Mesodermal cell (in vitro differentiated cells): ENCODE measurements at regions not wholly inside any gene's neighbourhood (a gene's known extent, or its start where the extent isn't known, plus 50 kb on each side); places are given as distances from the start of the nearest gene placed in this dataset.
A peak's percentile ranks its signal among the peaks of the same experiment; 100 is the strongest.
"Not testable (repeated sequence)": the region's sequence is repeated elsewhere in the genome, so short reads cannot be mapped to it uniquely, and the experiment has no call there.

Experiments used
- H3K27ac ChIP-seq: 2 replicates; pipeline ENCODE4 v1.7.0; 2013; ENCODE audit warnings: mild to moderate bottlenecking, low read depth, low read length, moderate library complexity; ENCODE audit not compliant: severe bottlenecking
- H3K36me3 ChIP-seq: 2 replicates; pipeline ENCODE4 v1.7.1; 2013; ENCODE audit warnings: mild to moderate bottlenecking, low read length, moderate library complexity; ENCODE audit not compliant: control insufficient read depth, insufficient read depth
- H3K4me1 ChIP-seq: one replicate; pipeline ENCODE4 v1.7.1; 2013; ENCODE audit warnings: mild to moderate bottlenecking, low read length; ENCODE audit not compliant: insufficient read depth, control insufficient read depth, poor library complexity, severe bottlenecking
- H3K4me3 ChIP-seq: 2 replicates; pipeline ENCODE4 v1.7.0; 2013; ENCODE audit warnings: low read length, control low read depth, mild to moderate bottlenecking; ENCODE audit not compliant: insufficient read depth, poor library complexity, severe bottlenecking; ENCODE audit errors: extremely low read depth
- H3K9me3 ChIP-seq: 2 replicates; pipeline ENCODE4 v1.7.1; 2013; ENCODE audit warnings: mild to moderate bottlenecking, low read length, moderate library complexity; ENCODE audit not compliant: control insufficient read depth
- WGBS, 2 experiments: methylation state at CpG; one replicate each; pipeline ENCODE4 v1.1.5; 2013; ENCODE audit warnings: missing lambda C conversion rate in 2 of 2; ENCODE audit not compliant: insufficient coverage in 2 of 2; 5-methylcytosine and 5-hydroxymethylcytosine counted together

DNA sequence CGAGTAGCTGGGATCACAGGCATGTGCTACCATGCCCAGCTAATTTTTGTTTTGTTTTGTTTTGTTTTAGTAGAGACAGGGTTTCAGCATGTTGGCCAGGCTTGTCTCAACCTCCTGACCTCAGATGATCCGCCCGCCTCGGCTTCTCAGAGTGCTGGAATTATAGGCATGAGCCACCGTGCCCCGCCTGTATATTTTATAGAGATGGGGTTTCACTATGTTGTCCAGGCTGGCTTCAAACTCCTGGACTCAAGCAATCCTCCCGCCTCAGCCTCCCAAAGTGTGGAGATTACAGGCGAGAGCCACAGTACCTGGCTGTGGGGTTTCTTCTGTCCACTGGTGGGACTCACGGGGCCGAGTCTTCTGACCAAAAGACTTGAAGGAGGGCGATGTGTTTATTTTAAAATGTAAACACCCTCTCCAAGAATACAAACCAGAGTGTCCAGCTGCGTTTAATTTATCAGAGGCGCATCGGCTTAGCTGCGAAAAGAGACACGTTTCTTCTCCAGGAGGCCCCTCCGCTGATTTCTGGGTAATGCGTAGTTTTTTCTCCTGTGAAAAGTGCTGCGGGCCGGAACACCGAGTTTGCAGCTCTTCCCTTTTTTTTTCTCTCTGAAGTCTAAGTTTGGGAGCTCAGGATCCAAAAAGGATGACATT is 86.9 kb upstream of the CIBAR2 start:
- no peak overlapping the region for H3K4me3 ChIP-seq
- WGBS, 2 experiments: 94% methylated on average over 17 of the region's 21 CpGs
- H3K27ac ChIP-seq: no peak overlapping the region
- peaks cover 2% of the 10 kb centered on the region for H3K36me3 ChIP-seq
- no peaks in the 10 kb centered on the region for H3K9me3 ChIP-seq
- peaks cover 61% of the 10 kb centered on the region for H3K4me1 ChIP-seq

DNA sequence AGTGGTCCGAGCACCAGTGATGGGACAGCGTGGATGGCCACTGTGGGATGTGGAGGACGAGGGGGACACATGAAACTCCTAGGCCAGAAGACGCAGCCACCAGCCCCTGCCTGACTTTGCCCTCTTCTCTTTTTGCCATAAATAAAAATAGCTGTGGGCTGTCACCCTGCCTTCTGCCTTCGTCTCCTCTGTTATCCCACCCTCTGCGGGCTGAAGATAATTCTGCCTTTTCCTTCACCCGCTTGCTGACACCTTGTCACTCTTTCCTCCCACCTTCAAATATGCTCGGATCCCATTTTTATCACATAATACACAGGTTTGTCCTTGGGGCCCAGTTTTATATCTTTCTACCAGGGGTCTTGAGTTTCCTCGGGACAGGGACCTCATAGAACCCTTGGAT is 87.6 kb upstream of the CIBAR2 start:
- 97% methylated on average over 8 to 9 of the region's 9 CpGs for WGBS, 2 experiments
- Histone ChIP-seq H3K36me3 (peaks cover 2% of the 10 kb centered on the region), H3K4me3 (no peak overlapping the region), H3K27ac (no peak overlapping the region), H3K9me3 (no peaks in the 10 kb centered on the region), H3K4me1 (peaks cover 59% of the 10 kb centered on the region)

DNA sequence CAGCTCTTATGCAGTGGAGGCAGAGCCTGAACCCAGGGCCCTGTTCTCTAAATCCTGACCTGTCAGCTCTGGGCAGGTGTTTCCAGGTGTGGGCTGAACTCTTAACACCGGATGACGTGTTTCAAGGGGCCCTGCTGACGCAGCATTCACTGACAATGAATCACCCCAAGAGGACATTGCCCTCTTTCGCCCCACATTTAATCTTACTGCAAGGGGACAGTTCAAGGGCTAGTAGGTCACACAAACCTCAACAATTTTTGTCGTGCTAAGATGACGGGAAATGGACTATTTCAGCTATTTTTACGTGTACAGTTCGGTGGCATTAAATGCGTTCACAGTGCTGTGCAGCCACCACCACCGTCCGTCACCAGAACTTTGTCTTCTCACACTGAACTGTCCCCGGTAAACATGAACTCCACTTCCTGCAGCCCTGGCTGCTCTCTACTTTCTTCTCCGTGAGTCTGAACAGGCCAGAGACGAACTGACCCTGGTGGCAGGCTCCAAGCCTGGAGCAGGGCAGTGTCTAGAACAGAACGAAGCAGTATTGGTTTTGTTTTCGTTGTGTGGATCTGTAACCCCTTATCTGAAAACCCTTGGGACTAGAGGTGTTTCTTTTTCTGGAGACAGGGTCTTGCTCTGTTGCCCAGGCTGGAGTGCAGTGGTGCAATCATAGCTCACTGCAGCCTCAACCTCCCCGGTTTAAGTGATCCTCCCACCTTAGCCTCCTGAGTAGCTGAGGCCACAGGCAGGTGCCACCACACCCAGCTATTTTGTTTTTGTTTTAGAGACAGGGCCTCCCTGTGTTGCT is 88.4 kb upstream of the CIBAR2 start:
- peaks cover 2% of the 10 kb centered on the region for H3K36me3 ChIP-seq
- H3K4me1 ChIP-seq: peaks cover 61% of the 10 kb centered on the region
- H3K9me3 ChIP-seq: no peaks in the 10 kb centered on the region
- H3K4me3 ChIP-seq: no peak overlapping the region
- 90 to 95% methylated on average over 17 of the region's 17 CpGs for WGBS, 2 experiments
- peak overlapping the region; percentile 95 for H3K27ac ChIP-seq

DNA sequence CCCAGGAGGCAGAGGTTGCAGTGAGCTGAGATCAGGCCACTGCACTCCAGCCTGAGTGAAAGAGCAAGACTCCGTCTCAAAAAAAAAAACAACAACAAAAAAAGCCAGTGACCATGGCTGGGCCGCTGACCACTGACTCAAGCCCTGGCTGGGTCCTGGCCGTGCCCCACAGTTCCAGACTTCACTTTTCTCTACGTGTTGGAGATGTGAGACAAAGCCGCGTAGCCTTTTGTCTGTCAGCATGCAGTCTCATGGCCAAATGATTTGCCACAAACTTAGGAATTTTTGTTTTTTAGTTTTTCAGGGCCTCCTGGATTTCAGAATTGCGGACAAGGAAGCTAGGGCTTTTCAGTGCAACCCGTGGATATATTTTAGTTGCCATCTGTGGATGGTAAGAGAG is 89.3 kb upstream of the CIBAR2 start:
- H3K36me3 ChIP-seq: peaks cover 2% of the 10 kb centered on the region
- no peak overlapping the region for H3K4me3 ChIP-seq
- H3K4me1 ChIP-seq: peaks cover 67% of the 10 kb centered on the region
- 61 to 79% methylated on average over 5 to 6 of the region's 8 CpGs for WGBS, 2 experiments
- H3K9me3 ChIP-seq: no peaks in the 10 kb centered on the region
- H3K27ac ChIP-seq: peak overlapping the region; percentile 95

DNA sequence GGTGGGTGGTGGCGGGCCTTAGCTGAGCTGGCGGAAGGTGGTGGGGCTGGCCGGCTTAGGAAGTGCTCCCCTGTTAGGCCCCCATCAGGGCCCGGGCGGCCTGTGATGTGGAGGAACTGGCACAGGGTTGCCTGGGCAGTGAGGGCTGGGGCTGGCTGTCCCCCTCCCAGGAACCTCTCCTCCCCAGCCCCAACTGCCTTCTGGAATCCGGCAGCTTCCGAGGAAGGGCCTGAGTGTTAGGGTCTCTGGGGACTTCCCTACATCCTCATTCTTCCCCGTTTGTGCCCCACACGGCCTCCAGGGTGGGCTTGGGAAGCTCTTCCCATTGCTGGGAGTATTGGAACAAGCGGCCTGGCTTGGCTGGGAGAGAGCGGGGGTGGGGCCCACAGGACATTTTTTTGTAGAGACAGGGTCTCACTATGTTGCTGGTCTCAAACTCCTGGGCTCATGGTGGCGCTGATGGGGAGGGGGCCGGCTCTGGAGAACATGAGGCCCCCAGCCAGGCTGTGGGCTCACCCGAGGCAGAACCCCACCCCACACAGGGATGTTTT is 89.9 kb upstream of the CIBAR2 start:
- no peak overlapping the region for H3K4me3 ChIP-seq
- no peaks in the 10 kb centered on the region for H3K9me3 ChIP-seq
- H3K27ac ChIP-seq: peak overlapping the region; percentile 95

DNA sequence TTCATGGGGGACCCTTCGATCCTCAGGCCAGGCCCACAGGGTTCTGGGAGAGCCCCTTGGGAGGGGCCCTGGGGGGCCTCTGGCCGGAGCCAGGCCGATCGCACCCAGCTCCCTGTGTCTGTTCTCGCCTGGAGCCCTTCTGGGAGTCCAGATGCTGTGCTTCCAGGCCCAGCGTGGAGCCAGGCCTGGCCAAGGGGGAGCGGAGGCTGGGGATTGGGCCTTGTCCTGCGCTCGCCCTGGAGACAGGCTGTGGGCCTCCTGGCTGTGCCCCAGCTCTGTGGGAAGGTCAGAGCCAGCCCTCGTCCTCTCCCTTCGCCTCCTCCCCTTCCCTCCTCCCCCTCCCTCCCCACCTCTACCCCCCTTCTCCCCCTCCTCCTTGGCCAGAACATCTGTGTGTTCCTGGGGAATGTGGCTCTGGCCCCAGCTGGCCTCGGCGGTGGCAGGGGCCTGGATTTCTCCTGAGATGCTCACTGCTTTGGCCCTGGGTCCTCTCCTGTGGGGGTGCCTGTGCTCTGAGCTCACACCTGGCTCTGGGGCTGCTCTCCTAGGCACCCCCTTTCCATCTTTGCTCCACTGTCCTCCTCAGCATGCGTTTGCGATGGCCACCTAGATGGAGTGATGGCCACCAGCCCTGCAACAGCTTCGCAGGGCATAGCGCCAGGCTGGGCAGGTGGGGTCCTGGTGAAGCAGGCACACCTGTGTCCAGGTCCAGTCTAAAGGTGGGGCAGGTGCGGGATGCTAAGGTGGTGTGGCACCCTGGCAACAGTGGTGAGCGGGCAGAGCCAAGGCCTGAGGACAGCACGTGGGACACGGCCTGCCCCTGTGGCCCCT is 90.6 kb upstream of the CIBAR2 start:
- no peak overlapping the region for H3K4me3 ChIP-seq
- WGBS, 2 experiments: 58 to 73% methylated on average over 15 of the region's 21 CpGs
- peaks cover 77% of the 10 kb centered on the region for H3K4me1 ChIP-seq
- peaks cover 2% of the 10 kb centered on the region for H3K36me3 ChIP-seq
- H3K27ac ChIP-seq: peak overlapping the region; percentile 95
- H3K9me3 ChIP-seq: no peaks in the 10 kb centered on the region

More for the DNA sequence above, 89.9 kb upstream of the CIBAR2 start:
- peaks cover 2% of the 10 kb centered on the region for H3K36me3 ChIP-seq
- WGBS, 2 experiments: 53 to 69% methylated on average over 6 to 8 of the region's 14 CpGs
- peaks cover 70% of the 10 kb centered on the region for H3K4me1 ChIP-seq

DNA sequence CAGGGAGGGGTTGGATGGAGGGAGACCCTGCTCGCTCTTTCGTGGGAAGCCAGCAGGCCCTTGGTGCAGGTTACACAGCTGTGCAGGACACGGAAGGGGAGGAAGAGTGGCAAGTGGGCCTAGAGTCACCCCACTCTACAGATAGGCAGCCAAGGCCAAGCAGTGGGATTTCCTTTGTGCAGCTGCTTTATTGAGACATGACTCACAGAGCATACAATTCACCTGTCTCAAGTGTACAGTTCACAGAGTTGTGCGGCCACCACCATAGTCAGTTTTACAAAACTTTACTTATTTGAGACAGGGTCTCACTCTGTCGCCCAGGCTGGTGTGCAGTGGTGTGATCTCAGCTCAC is 91.2 kb upstream of the CIBAR2 start:
- Histone ChIP-seq H3K4me3 (no peak overlapping the region), H3K4me1 (peaks cover 75% of the 10 kb centered on the region), H3K36me3 (peaks cover 3% of the 10 kb centered on the region), H3K27ac (no peak overlapping the region), H3K9me3 (no peaks in the 10 kb centered on the region)
- 83 to 89% methylated on average over 5 of the region's 5 CpGs for whole genome bisulfite sequencing, 2 experiments

DNA sequence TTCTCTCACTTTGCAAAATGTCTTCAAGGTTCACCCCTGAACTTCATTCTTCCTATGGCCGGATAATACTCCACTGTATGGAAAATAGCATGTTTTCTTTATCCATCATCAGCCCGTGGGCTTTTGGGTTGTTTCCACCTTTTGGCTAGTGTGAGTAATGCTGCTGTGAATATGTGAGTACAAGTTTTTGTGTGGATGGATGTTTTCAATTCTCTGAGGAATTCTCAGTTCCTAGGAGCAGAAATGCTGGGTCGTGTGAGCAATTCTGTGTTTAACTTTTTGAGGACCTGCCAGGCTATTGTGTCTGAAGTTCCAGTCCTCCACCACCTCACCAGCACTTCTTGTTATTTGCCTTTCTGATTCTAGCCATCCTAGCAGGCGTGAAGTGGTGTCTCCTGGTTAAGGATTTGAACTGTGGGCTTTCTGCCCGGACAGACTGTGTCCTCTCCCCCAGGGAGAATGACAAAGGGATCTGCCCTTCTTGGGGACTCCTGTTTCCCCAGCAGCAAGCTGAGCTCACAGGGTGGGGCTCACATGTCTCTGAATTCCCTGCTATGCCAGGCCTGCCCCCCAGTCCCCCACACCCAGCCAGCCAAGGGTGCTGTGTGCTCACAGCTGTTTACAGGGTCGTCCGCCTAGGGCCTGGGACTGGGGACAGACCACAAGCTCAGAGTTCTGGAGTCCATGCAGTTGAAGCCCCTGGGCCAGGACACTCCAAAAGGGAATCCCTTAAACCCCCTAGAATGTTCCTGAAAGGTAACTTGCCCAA is 92.2 kb upstream of the CIBAR2 start:
- WGBS, 2 experiments: 85 to 86% methylated on average over 5 to 7 of the region's 7 CpGs
- Histone ChIP-seq H3K27ac (no peak overlapping the region), H3K4me1 (peaks cover 67% of the 10 kb centered on the region)

DNA sequence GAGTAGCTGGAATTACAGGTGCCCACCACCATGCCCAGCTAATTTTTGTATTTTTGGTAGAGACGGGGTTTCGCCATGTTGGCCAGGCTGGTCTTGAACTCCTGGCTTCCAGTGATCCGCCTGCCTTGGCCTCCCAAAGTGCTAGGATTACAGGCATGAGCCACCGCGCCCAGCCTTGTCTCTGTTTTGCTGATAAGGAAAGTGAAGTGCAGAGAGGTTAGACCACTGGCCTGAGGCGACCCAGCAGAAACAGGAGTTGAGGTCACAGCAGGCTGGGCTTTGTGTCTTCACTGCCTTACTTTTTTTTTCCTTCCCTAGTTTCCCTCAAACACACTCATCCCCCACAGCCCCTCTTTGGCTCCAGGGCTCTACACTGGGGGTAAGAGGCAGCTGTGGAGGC is 93.0 kb upstream of the CIBAR2 start:
- H3K4me3 ChIP-seq, H3K9me3 ChIP-seq, H3K36me3 ChIP-seq: not testable (repeated sequence)
- WGBS, 2 experiments: 91% methylated on average over 5 to 6 of the region's 6 CpGs
- Histone ChIP-seq H3K27ac (peak overlapping the region; percentile 45), H3K4me1 (peaks cover 60% of the 10 kb centered on the region)

More for the DNA sequence above, 92.2 kb upstream of the CIBAR2 start:
- peaks cover 6% of the 10 kb centered on the region for H3K36me3 ChIP-seq
- no peaks in the 10 kb centered on the region for H3K9me3 ChIP-seq
- H3K4me3 ChIP-seq: no peak overlapping the region
